G401 (cell line): ENCODE measurements at regions not wholly inside any gene's neighbourhood (a gene's known extent, or its start where the extent isn't known, plus 50 kb on each side); places are given as distances from the start of the nearest gene placed in this dataset.
"Not testable (repeated sequence)": the region's sequence is repeated elsewhere in the genome, so short reads cannot be mapped to it uniquely, and the experiment has no call there.

Source experiments
- DNase-seq: peaks from one replicate; pipeline ENCODE4 v3.0.0-alpha.2; 2015; ENCODE audit warnings: low spot score
- in situ Hi-C: cut with HindIII; loops from 2 replicates; pipeline ENCODE4 v1.10.0; 2016; ENCODE audit warnings: low sequenced_read_pairs, mixed read lengths

- no peak for DNase-seq
- in situ Hi-C loops = no loop called here
These were observed 269.7 kb downstream of the ABCC12 start for GRCh38 chr16:47886139-47886538.

DNA sequence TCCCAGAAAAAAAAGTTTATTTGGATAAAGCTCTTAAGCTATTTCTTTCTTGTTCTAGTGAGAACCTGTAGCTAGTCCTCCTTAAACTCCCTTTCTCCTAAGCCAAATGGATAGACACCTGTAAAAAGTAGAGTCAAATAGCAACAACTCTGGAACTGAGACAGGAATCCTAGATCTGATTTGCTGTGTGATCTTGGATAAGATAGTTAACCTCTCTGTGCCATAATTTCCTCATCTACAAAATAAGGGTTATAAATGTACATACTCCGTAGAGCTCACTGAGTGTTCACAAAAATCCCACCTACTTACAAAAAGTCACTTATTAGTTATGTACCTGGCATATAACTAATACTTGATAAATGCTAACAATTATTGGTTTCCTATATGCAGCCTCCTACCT is 270.3 kb downstream of the ABCC12 start:
- DNase-seq = no peak
- in situ Hi-C loops = no loop called here

GRCh38 chr16:47884116-47884725 is 271.6 kb downstream of the ABCC12 start:
- in situ Hi-C loops = no loop called here
- peak; percentile 16 for DNase-seq

- DNase-seq = no peak
- in situ Hi-C loops = no loop called here
These were observed 274.2 kb downstream of the ABCC12 start for GRCh38 chr16:47881574-47881973.

DNA sequence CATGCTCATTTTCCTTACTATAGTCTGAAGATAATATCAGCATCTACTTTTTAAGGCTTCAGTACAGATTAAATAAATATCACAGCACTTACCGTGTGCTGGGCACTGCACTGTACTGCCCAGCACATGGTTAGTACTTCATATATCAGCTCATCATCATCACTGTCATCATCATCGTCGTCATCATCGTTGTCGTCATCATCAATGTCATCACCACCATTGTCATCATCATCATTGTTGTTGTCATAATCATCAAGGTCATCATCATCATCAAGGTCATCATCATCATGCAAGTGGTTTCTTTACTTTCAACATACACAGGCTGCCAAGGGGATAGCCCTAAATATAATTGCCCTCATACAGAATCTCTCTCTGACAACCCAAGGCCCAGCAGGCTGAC is 275.1 kb downstream of the ABCC12 start:
- no peak for DNase-seq
- in situ Hi-C loops = no loop called here

DNA sequence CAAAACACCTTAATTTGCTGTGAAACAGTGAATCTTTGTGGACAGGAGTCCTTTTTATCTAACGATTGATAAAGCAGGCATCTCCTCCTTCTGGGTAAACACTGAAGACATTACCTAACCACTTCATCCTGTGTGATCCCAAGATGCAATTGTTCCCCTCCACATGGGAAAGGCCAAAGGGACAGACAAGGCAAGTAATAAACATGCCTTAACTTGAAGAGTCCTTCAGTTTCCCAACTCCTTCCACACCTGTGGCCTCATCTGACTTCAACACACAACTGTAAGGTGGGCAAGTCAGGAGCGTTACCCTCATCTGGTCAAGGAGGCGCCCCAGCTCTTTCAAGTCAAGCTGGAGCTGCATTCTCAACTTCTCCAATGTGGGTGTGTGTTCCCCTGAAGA is 278.6 kb downstream of the ABCC12 start:
- DNase-seq = no peak
- in situ Hi-C loops = no loop called here

- in situ Hi-C loops = no loop called here
- no peak for DNase-seq
These were observed 279.3 kb downstream of the ABCC12 start for GRCh38 chr16:47876511-47876910.

DNA sequence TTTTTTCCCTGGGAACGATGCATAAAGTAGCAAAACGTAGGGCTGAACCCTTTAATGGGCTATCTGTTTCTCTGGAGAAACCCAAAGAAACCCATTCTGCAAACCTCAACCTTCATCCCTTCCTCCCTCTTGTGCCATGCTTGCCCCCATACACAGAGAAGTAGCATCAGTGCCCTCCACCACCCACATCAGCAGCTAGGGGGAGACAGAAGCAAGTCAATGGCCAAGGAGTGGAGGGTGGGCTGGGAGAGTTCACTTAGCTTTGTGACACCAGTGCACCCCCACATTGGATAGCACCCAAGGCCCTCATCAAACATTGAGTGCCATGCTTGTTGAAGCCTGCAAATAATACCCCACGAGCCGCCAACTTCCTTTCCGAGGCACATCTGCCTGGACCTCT is 282.4 kb downstream of the ABCC12 start:
- in situ Hi-C loops = no loop called here

GRCh38 chr16:47872225-47872624 is 283.6 kb downstream of the ABCC12 start:
- no peak for DNase-seq
- in situ Hi-C loops = no loop called here

More for the DNA sequence above, 282.4 kb downstream of the ABCC12 start:
- DNase-seq = no peak

GRCh38 chr16:47866423-47866822 is 289.4 kb downstream of the ABCC12 start:
- in situ Hi-C loops = no loop called here

GRCh38 chr16:47865337-47865855 is 290.4 kb downstream of the ABCC12 start:
- DNase-seq = no peak
- in situ Hi-C loops = no loop called here

More at GRCh38 chr16:47866423-47866822, 289.4 kb downstream of the ABCC12 start:
- no peak for DNase-seq

GRCh38 chr16:47864262-47864661 is 291.5 kb downstream of the ABCC12 start:
- DNase-seq, in situ Hi-C loops: not testable (repeated sequence)

DNA sequence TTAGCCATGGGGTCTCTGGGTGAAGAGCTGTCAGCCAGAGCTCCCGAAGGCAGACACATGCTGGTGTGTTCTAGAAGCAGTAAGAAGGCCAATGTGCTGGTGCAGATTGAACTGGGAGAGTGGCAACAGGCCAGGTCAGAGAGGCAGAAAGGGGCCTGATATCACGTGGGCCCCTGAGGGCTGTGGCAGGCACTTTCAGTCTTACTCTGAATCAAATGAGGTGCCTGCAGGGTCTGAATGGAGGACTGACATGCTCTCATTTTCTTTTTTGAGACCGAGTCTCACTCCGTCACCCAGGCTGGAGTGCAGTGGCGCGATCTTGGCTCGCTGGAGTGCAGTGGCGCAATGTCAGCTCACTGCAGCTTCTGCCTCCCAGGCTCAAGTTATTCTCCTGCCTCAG is 293.8 kb downstream of the ABCC12 start:
- in situ Hi-C loops = no loop called here

GRCh38 chr16:47858333-47858982 is 297.3 kb downstream of the ABCC12 start:
- in situ Hi-C loops = no loop called here
- DNase-seq = peak; percentile 5

More for the DNA sequence above, 293.8 kb downstream of the ABCC12 start:
- no peak for DNase-seq

- DNase-seq = no peak
- in situ Hi-C loops = no loop called here
These were observed 300.4 kb downstream of the ABCC12 start for GRCh38 chr16:47855431-47855830.

DNA sequence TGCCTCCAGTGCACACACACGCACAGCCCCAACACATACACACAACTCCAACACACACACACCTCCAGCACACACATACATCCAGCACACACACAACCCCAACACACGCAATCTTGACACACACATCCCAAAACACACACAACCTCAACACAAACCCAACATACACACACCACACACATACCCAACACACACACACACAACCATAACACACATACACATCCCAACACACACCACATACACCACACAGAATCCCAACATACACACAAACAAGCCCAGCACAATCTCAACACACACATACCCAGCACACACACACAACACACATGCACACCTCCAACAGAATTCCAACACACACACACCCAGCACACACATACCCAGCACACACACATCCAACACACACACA is 301.1 kb downstream of the ABCC12 start:
- no peak for DNase-seq
- in situ Hi-C loops = no loop called here

GRCh38 chr16:47852991-47853390 is 302.8 kb downstream of the ABCC12 start:
- in situ Hi-C loops = no loop called here
- no peak for DNase-seq

DNA sequence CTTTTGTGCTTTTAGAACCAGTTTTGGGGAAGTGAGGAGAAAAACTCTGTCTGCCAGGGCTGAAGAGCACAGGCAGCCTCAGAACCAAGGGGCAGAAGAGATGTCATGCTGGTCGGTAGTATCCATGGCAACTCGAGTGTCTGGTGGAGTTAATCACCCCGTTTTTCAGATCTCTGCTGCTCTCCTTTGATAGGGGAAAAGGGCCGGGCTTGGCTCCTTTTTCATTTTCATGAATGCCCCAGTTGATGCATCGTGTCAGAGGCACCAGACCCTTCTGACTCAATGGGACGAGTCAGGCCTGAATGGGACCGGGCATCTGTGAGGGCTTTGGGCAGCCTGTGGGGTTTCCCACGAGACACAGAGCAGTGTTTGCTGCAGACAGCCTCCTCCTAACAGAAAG is 304.6 kb downstream of the ABCC12 start:
- in situ Hi-C loops = no loop called here
- no peak for DNase-seq

GRCh38 chr16:47849736-47850135 is 306.1 kb downstream of the ABCC12 start:
- in situ Hi-C loops = no loop called here
- DNase-seq = no peak

DNA sequence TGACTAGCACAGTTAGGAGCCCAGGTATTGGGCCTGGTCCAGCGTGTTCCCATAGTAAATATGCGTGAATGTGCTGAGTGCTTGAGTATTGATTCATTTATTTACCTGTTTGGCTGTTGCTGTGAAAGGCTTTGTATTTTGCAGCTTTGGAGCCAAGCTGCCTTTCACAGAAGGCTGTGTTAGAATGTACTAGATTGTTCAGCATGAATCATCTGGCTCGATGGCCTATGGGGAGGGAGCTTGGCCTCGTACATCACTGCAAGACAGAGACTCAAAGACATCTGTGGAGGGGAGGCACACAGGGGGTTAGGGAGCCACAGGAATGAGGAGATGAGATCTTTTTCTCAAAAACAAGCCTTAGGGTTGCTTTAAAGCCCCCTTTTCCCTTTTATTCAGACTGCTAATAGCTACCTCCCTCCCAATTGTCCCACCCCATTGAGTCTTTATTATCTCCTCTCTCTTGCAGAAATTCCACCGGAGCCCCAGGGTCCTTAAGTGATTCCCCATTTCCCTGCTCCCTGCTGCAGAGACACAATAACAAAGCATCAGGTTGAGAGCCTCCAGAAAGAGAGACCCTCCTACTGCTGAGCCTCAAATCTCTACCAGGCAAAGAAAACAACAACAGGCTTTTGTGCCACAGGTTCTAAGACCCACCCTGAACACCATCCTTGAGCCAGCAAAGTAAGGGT is 307.2 kb downstream of the ABCC12 start:
- no peak for DNase-seq
- in situ Hi-C loops = no loop called here
